ENCODE measurements at regions not wholly inside any gene's neighbourhood (a gene's known extent, or its start where the extent isn't known, plus 50 kb on each side); places are given as distances from the start of the nearest gene placed in this dataset.

- TF ChIP-seq CTCF (IDR thresholded peaks at IDR 0.05 in 4 of 5, conservative IDR thresholded peaks at IDR 0.05 in 1 of 5) (no peak), POLR2A (IDR thresholded peaks at IDR 0.05) (no peak)
Measured at GRCh38 chr7:24383055-24383454, 99.1 kb downstream of the NPY start.

All from gastrocnemius medialis (tissue), 4 donors.